NCI-H82 treated with DMSO at 0.1 percent for 48 hours (cell line): ENCODE measurements at regions not wholly inside any gene's neighbourhood (a gene's known extent, or its start where the extent isn't known, plus 50 kb on each side); places are given as distances from the start of the nearest gene placed in this dataset.
"Not testable (repeated sequence)": the region's sequence is repeated elsewhere in the genome, so short reads cannot be mapped to it uniquely, and the experiment has no call there.

Source experiments
- DNase-seq: peaks from one replicate; lab custom pipeline; 2025; ENCODE audit not compliant: unreplicated experiment; lab: John Stamatoyannopoulos, UW

DNA sequence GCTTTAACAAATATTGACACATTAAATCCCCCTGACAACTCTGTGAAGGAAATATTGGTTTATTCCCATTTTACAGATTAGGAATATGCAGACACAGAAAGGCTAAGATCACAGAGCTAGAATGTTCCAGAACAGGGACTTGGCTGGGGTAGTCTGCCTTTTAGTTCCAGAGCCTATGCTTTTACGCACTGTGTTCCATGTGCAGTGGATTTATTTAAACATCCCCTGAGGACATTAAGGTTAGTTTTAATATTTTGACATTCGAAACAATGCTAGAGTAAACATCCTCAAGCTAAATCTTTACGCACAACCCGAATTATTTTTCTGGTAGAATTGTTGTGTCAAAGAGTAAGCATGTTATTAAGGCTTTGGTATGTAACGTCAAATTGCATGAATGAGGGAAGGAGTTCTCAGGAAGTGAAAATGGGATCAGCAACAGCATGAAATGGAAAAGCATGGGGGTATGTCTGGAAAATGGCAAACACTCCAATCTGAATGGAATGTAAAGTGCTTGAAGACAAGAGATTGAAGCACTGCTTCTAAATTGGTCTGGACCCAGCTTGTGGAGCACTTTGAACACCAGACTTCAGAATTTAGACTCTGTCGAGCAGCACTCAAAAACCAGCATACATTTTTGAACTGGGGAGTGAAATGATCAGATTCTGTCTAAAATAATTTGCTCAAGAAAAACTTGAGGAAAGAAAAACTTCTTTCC lies 429.9 kb downstream of the CD83 start:
- no peak for DNase-seq

DNA sequence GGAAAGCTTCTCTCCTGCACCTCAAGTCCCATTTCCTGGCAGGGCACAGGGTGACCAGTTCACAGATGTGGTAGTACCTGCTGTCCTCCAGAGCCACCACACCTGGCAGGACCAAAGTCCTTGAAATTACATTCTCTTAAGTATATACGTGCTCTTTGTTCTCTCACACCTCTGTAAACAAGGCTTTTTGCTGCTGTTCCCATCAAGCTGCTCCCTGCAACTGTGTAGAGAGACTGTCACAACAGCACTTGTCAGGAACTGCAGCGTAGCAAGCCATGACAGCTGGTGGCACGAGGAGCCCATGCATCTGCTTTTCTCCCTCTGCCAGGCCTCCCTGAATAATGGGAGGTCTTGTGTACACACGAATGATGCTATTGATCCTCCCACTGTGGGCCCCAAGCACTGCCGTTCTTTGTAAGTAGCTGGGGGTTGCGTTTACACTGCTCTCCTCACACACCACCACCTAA lies 431.8 kb downstream of the CD83 start:
- DNase-seq = no peak

- no peak for DNase-seq
Measured at GRCh38 chr6:14549871-14550270, 432.3 kb downstream of the CD83 start.

DNA sequence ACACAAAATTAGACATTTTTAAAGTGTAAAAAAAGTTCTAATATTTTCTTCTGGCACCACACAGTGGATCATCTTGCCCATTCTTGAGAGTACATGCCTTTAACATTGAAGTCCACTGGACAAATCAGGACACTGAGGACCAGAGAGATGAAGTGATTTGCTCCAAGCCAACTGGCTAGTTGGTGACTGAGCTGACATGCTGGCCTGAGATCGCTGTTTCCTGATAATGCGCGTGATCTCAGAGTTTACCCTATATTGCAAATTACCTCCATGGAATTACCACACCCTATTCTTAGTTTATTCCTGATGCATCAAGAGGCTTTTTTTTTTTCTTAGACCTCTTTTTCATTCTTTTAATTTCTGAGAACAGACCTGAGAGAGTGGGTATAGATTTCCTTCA lies 432.8 kb downstream of the CD83 start:
- DNase-seq = no peak

DNA sequence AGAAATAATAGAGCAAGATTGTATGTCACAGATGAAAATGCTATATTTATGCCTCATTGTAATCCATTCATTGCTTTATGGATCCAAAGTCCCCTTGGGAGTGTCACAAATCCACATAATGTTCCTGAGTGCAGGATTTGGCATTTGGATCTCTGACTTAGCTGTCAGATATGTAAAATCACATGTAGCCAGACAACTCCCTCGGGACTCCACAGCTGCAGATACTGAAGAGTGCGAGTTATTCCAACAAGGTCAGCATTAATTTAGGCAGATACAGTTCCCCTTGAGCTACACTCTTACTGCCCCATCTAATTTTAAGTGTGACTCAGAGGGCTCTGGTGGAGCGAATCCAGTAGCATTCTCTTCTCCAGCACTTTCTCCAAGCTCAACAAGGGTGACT lies 433.2 kb downstream of the CD83 start:
- DNase-seq = no peak

- DNase-seq = not testable (repeated sequence)
Measured at GRCh38 chr6:14551601-14552000, 434.0 kb downstream of the CD83 start.

DNA sequence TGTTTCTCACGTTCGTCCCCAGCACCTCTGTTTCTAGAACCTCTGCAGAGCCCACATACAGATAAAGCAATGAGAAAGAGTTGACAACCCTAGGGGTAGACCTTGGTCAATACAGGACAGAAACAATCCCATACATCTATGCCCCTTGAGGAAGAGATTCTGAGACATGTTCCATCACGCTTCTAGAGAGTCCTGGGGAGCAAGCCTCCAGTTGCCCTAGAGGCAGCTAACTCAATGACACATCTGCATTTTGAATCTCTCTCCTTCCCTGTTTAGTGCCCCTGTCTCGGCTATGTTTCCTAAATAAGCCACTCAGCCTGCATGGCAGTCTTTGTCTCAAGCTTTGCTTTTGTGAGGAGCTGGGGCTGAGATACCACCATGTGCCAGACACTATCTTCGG lies 435.3 kb downstream of the CD83 start:
- DNase-seq = no peak

- DNase-seq = no peak
Measured at GRCh38 chr6:14553515-14553914, 435.9 kb downstream of the CD83 start.

DNA sequence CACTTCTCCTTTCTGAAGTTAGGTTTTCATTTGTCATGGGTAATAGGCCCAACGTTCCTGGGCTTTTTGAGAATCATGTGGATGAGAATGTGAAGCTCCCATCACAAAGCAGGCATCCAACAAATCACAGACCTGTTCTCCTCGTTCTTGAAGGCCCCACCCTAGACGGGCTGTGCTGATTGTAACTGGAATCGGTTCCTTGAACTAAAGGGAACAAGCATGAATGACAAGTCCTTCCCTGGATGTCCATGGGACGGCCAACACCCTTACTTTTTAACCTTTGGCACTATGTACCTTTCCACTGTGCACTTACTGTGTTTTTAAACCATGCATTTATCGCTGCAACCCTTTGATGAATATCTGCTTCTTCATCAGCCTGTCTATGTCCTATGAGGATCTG lies 438.2 kb downstream of the CD83 start:
- no peak for DNase-seq

- DNase-seq = no peak
Measured at GRCh38 chr6:14559746-14560536, 442.4 kb downstream of the CD83 start.

GRCh38 chr6:14561563-14561962 lies 444.0 kb downstream of the CD83 start:
- DNase-seq = not testable (repeated sequence)

DNA sequence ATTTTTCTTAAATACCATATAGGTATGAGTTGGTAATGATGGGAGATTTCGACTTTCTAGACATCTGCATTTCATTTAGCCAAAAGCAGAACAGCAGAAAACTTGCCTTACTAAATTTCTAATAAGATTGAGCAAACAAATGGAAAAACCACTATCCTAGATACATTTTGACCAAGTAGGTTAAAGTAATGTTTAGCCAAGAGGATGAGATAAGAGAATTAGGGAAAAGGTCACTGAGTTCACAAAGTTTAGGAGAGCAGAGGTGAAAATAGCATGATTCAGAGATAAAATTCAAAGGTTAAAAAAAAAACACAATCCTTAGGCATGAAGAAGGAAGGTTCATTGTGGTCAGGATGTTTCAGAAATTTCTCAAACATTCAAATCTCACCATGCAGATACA lies 450.3 kb downstream of the CD83 start:
- DNase-seq = no peak

DNA sequence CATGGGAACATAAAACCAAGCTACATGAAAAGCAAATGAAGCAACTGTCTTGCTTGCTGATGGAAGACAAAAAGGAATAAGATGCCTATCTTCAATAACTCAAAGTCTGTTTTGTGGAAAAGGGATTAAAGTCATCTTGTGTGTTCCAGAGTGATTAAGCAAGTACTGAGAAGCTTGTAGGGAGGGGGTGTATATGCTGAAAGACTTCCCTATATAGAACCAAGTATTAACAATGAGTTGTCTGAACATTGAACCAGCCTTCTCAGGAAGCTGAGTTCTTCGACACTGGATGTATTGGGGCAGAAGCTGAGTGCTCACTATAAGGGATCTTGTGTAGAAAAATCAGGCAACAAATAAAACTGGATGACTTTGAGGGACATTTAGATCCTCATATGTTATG lies 451.8 kb downstream of the CD83 start:
- no peak for DNase-seq

GRCh38 chr6:14569874-14570273 lies 452.3 kb downstream of the CD83 start:
- not testable (repeated sequence) for DNase-seq

DNA sequence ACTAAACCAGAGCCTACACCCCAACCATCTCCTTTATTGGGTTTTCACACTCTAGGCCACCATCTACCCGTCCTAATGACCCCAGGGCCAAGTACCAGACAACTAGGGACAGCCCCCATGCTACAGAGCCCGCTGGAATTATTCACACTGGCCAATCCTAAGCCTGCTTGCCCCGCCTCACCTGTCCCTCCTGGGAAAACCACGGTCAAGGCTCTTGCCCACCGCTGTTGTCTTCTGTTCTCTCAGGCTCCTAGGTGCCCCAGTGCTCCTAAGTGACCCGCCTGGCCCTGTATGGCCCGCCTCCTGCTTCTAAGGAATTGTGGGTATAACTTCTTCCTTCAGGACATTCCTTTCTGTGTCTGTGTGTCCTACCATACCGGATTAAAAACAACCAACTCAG lies 453.4 kb downstream of the CD83 start:
- DNase-seq = no peak

DNA sequence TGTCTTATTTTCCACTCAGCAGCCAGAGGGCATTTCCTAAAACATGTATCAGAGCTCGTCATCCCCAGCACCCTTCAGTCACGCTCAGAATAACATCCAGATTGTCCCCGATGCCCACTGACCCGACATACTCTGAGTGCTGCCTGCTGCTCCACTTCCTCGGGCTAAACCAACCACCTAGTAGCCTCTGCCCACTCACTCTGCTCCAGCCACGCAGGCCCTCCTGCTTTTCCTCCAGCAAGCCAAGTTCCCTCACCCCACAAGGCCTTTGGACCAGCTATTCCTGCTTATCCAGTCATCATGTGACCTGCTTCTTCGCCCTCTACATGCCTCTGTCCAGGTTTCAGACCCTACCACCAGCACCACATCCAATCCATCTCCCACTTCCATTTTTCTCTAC lies 454.2 kb downstream of the CD83 start:
- DNase-seq = no peak

GRCh38 chr6:14573267-14573666 lies 455.7 kb downstream of the CD83 start:
- DNase-seq = no peak

- no peak for DNase-seq
Measured at GRCh38 chr6:14573703-14574290, 456.2 kb downstream of the CD83 start.

DNA sequence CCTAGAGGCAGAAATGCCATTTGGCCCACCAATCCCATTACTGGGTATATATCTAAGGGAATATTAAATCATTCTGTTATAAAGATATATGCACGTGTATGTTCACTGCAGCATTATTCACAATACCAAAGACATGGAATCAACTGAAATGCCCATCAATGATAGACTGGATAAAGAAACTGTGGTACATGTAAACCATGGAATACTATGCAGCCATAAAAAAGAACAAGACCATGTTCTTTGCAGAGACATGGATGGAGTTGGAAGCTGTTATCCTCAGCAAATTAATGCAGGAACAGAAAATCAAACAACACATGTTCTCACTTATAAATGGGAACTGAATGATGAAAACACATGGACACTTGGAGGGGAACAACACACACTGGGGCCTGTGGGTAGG lies 458.4 kb downstream of the CD83 start:
- no peak for DNase-seq

DNA sequence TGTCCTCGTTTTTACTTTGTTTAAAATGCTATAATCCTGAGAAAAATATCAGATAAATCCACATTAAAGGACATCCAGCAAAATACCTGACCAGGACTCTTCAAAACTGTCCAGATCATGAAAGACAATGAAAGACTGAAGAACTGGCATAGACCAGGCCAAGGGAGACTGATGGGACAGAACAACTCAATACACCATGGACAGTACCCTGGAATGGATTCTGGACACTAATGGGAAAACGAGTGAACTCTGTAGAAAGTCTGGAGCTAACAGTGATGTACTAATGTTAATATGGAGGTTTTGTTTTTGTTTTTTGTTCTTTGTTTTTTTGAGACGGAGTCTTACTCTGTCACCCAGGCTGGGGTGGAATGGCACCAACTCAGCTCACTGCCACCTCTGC lies 461.4 kb downstream of the CD83 start:
- no peak for DNase-seq

GRCh38 chr6:14582749-14583148 lies 465.2 kb downstream of the CD83 start:
- DNase-seq = no peak

GRCh38 chr6:14583826-14584225 lies 466.3 kb downstream of the CD83 start:
- no peak for DNase-seq
